HepG2 (cell line): ENCODE measurements at regions not wholly inside any gene's neighbourhood (a gene's known extent, or its start where the extent isn't known, plus 50 kb on each side); places are given as distances from the start of the nearest gene placed in this dataset.

ENCODE experiments used
- ATAC-seq: fragments of 200-7000 bp; cut with Tn5 transposase; 3 replicates; pipeline ENCODE4 v1.9.1; 2020; ENCODE audit warnings: mild to moderate bottlenecking, moderate library complexity
- BruUV-seq: library from RNA; stranded (reverse); fragments of 400-500 nt; replicated peaks from 2 replicates; lab custom pipeline; 2021; lab: Mats Ljungman, UMichigan
- CTCF ChIA-PET: fragments of 300-600 bp; formaldehyde crosslinking; extraction: SDS; loops from one replicate; lab custom pipeline; 2021; ENCODE audit warnings: low total read pairs, inconsistent platforms, low intra/inter-chr PET ratio; lab: Yijun Ruan, JAX
- POLR2A ChIA-PET: fragments of 350-600 bp; sonication (Branson Sonifier 250); formaldehyde crosslinking; loops from one replicate; lab custom pipeline; 2020; ENCODE audit warnings: antibody characterized with exemption, inconsistent platforms; lab: Yijun Ruan, JAX
- DNase-seq: peaks from one replicate; pipeline ENCODE4 v3.0.0-alpha.2; 2015; ENCODE audit warnings: low spot score
- FAIRE-seq: peaks from 3 replicates; lab custom pipeline; 2011; peaks lifted over from hg19 to GRCh38; lab: Jason Lieb, UNC
- H2AFZ ChIP-seq: one replicate; pipeline ENCODE4 v1.6.1; 2011; ENCODE audit warnings: low read length, inconsistent platforms
- H3K27ac ChIP-seq: fragments of 300-600 bp; 3 replicates; pipeline ENCODE4 v1.8.0; 2011; ENCODE audit warnings: mixed run types, mild to moderate bottlenecking, mixed read lengths, low read length, inconsistent platforms; ENCODE audit not compliant: insufficient read depth; ENCODE audit errors: extremely low read length
- H3K27me3 ChIP-seq, 2 experiments: fragments of 200-600 bp in 1 of 2; 2 replicates in 1 of 2; 3 replicates in 1 of 2; pipeline versions ENCODE4 v1.6.0 to v1.8.0; 2011; ENCODE audit warnings: low read length in 2 of 2, mild to moderate bottlenecking in 2 of 2, moderate library complexity in 2 of 2, inconsistent platforms in 1 of 2; ENCODE audit not compliant: insufficient read depth in 2 of 2, control insufficient read depth in 1 of 2
- H3K36me3 ChIP-seq, 2 experiments: fragments of 200-600 bp in 1 of 2; replicated peaks in 1 of 2; 2 replicates in 1 of 2; 3 replicates in 1 of 2; pipeline versions ENCODE4 v1.5.1 to v1.8.0; 2011; ENCODE audit warnings: low read length in 2 of 2, inconsistent platforms in 1 of 2; ENCODE audit not compliant: insufficient read depth in 2 of 2, control insufficient read depth in 1 of 2
- H3K4me1 ChIP-seq: 2 replicates; pipeline ENCODE4 v1.5.1; 2012; ENCODE audit warnings: low read length, inconsistent platforms; ENCODE audit not compliant: insufficient read depth
- H3K4me2 ChIP-seq: 2 replicates; pipeline ENCODE4 v1.6.0; 2011; ENCODE audit warnings: low read depth, low read length, inconsistent platforms
- H3K4me3 ChIP-seq, 3 experiments: fragments of 200-600 bp in 1 of 3; sonication (generic), shearing (Covaris generic) in 1 of 3; replicated peaks in 1 of 3; 2 replicates each; pipeline ENCODE4 v1.5.1; 2011 to 2016; ENCODE audit warnings: low read length in 3 of 3, inconsistent platforms in 2 of 3, low read depth in 2 of 3, mild to moderate bottlenecking in 2 of 3, control low read depth in 1 of 3, mixed read lengths in 1 of 3; ENCODE audit not compliant: insufficient read depth in 1 of 3
- H3K79me2 ChIP-seq: one replicate; pipeline ENCODE4 v1.6.1; 2011; ENCODE audit warnings: low read length, inconsistent platforms; ENCODE audit not compliant: insufficient read depth
- H3K9ac ChIP-seq: 2 replicates; pipeline ENCODE4 v1.6.0; 2011; ENCODE audit warnings: mild to moderate bottlenecking, low read depth, low read length, inconsistent platforms; ENCODE audit not compliant: insufficient read depth
- H3K9me3 ChIP-seq: 2 replicates; pipeline ENCODE4 v1.5.1; 2012; ENCODE audit warnings: mild to moderate bottlenecking, low read length
- H4K20me1 ChIP-seq: 2 replicates; pipeline ENCODE4 v1.6.0; 2011; ENCODE audit warnings: inconsistent platforms, mild to moderate bottlenecking, low read length, moderate library complexity; ENCODE audit not compliant: insufficient read depth
- ATF7 ChIP-seq, 2 experiments: fragments of 450-650 bp in 1 of 2; sonication (generic) in 1 of 2; formaldehyde crosslinking in 1 of 2; IDR thresholded peaks; 2 replicates each; pipeline versions ENCODE4 v1.4.0 to v1.6.1; 2016 to 2020; ENCODE audit warnings: antibody characterized with exemption in 1 of 2, mild to moderate bottlenecking in 1 of 2, missing genetic modification reagents in 1 of 2
- CHD2 ChIP-seq: IDR thresholded peaks from 2 replicates; pipeline ENCODE4 v1.6.1; 2011; ENCODE audit warnings: low read depth, low read length, improper control_type of control experiment
- DZIP1 ChIP-seq: sonication (generic); formaldehyde crosslinking; IDR thresholded peaks from 2 replicates; pipeline ENCODE4 v1.5.0; 2020; ENCODE audit warnings: mild to moderate bottlenecking, missing genetic modification reagents
- HDAC2 ChIP-seq: sonication (generic); formaldehyde crosslinking; IDR thresholded peaks from 2 replicates; pipeline ENCODE4 v1.4.0; 2020; ENCODE audit warnings: missing genetic modification reagents
- SNAI1 ChIP-seq: sonication (generic); formaldehyde crosslinking; IDR thresholded peaks from 2 replicates; pipeline ENCODE4 v1.5.0; 2020; ENCODE audit warnings: mild to moderate bottlenecking, missing genetic modification reagents, borderline replicate concordance
- SP2 ChIP-seq: sonication (generic); formaldehyde crosslinking; IDR thresholded peaks from 2 replicates; pipeline ENCODE4 v1.5.1; 2020; ENCODE audit warnings: mild to moderate bottlenecking, missing genetic modification reagents
- ZNF292 ChIP-seq: sonication (generic); formaldehyde crosslinking; IDR thresholded peaks from 2 replicates; pipeline ENCODE4 v1.8.1; 2022; ENCODE audit warnings: mild to moderate bottlenecking, low read depth, missing genetic modification reagents, borderline replicate concordance
- ZNF33B ChIP-seq: sonication (generic); formaldehyde crosslinking; IDR thresholded peaks from 2 replicates; pipeline ENCODE4 v1.5.1; 2020; ENCODE audit warnings: mild to moderate bottlenecking, missing genetic modification reagents
- ZNF761 ChIP-seq: sonication (generic); formaldehyde crosslinking; conservative IDR thresholded peaks from 2 replicates; pipeline ENCODE4 v1.4.0; 2020; ENCODE audit warnings: mild to moderate bottlenecking, missing genetic modification reagents
- ZNF777 ChIP-seq: sonication (generic); formaldehyde crosslinking; IDR thresholded peaks from 2 replicates; pipeline ENCODE4 v1.4.0; 2020; ENCODE audit warnings: missing genetic modification reagents
- WGBS: methylation state at CpG from one replicate; pipeline ENCODE4 v1.1.6; 2017; ENCODE audit warnings: low lambda C conversion rate; 5-methylcytosine and 5-hydroxymethylcytosine counted together
- in situ Hi-C: cut with HindIII; loops from 2 replicates; pipeline ENCODE4 v1.10.0; 2017; ENCODE audit warnings: low pct_unique_long_range_greater_than_20kb; ENCODE audit not compliant: extremely low pct_ligation_motif_present
- intact Hi-C: fragments of 100-400 bp; cut with micrococcal nuclease; formaldehyde crosslinking; loops from one replicate; pipeline ENCODE4 v1.10.0; 2022; ENCODE audit not compliant: unreplicated experiment
- TF ChIP-seq, protein P1 (sequence below): sonication (generic); formaldehyde crosslinking; IDR thresholded peaks from 2 replicates; pipeline ENCODE4 v1.5.0; 2020; ENCODE audit warnings: mild to moderate bottlenecking, missing genetic modification reagents, borderline replicate concordance
- TF ChIP-seq, protein P2 (sequence below): sonication (generic); formaldehyde crosslinking; IDR thresholded peaks from 2 replicates; pipeline ENCODE4 v1.4.0; 2020; ENCODE audit warnings: missing genetic modification reagents

GRCh38 chr11:91082255-91082654 lies 859.4 kb upstream of the CHORDC1 start:
- Histone ChIP-seq H3K27ac (no peak overlapping the region), H3K27me3 (no peaks in the 10 kb centered on the region), H3K79me2 (no peaks in the 10 kb centered on the region), H3K4me3 (no peak overlapping the region), H3K9me3 (no peaks in the 10 kb centered on the region), H3K36me3 (no peaks in the 10 kb centered on the region), H3K4me1 (no peaks in the 10 kb centered on the region), H3K9ac (no peak overlapping the region), H3K4me2 (no peak overlapping the region), H2AFZ (no peak overlapping the region), H4K20me1 (no peaks in the 10 kb centered on the region)
- DNase-seq (no peak), FAIRE-seq (no peak), ATAC-seq (no peak)
- ChIA-PET CTCF (no interaction called here), POLR2A (no interaction called here)
- no TSS peak for BruUV-seq
- in situ Hi-C loops (no loop called here), intact Hi-C loops (no loop called here)
- 0% methylated on average over 1 of the region's 1 CpG for WGBS
- TF ChIP-seq CHD2 (no peak), DZIP1 (CRISPR knock-in tag) (no peak), ATF7 (IDR thresholded peaks at IDR 0.05) (peak; percentile 68), ATF7 (CRISPR knock-in tag; IDR thresholded peaks at IDR 0.05) (no peak), SP2 (no peak)

DNA sequence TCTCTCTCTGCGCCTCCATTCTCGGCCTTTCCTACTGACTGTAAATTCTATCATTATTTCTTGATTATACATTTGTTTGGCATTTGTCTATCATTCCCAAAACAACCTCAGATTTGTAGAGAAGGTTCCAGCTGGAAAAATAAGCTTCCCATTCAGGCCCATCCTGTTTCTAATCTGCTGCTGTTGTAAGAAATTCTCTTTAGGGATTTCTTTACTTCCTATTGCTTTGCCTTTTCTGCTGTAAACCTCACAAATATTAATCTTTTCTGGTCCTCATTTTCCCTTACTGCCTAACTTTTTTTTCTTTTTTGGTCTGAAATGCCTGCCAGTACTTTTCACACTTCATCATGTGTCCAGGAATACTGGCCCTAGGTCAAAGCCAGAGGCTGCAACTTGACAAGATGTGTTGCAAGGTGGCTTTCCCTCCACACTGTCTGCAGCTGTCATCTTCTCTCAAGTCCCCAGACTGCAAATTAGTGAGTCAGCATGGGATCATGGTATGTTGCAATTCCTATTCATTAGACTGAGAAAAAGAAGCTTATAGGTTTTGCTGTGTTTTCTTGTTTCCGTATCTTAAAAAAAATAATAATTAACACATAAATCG lies 858.7 kb upstream of the CHORDC1 start:
- H3K4me2 ChIP-seq, result no peak overlapping the region
- no TSS peak for BruUV-seq
- CTCF ChIA-PET, result no interaction called here
- no peaks in the 10 kb centered on the region for H3K4me1 ChIP-seq
- no peaks in the 10 kb centered on the region for H4K20me1 ChIP-seq
- intact Hi-C loops, result no loop called here
- H3K4me3 ChIP-seq, result no peak overlapping the region
- H3K9ac ChIP-seq, result no peak overlapping the region
- no peaks in the 10 kb centered on the region for H3K36me3 ChIP-seq
- POLR2A ChIA-PET, result no interaction called here
- no peaks in the 10 kb centered on the region for H3K27me3 ChIP-seq
- H3K9me3 ChIP-seq, result no peaks in the 10 kb centered on the region
- no peak for DNase-seq
- H3K27ac ChIP-seq, result no peak overlapping the region
- TF ChIP-seq ZNF292 (CRISPR knock-in tag) (no peak), SNAI1 (CRISPR knock-in tag) (no peak), HDAC2 (no peak), ZNF777 (CRISPR knock-in tag) (no peak), ZNF761 (CRISPR knock-in tag) (no peak), ZNF33B (no peak)
- TF ChIP-seq, protein P1, sequence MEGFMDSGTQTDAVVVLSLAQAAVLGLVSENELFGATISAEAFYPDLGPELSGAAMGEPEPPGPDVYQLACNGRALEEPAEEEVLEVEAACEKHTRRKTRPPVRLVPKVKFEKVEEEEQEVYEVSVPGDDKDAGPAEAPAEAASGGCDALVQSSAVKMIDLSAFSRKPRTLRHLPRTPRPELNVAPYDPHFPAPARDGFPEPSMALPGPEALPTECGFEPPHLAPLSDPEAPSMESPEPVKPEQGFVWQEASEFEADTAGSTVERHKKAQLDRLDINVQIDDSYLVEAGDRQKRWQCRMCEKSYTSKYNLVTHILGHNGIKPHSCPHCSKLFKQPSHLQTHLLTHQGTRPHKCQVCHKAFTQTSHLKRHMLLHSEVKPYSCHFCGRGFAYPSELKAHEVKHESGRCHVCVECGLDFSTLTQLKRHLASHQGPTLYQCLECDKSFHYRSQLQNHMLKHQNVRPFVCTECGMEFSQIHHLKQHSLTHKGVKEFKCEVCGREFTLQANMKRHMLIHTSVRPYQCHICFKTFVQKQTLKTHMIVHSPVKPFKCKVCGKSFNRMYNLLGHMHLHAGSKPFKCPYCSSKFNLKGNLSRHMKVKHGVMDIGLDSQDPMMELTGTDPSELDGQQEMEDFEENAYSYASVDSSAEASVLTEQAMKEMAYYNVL (CRISPR knock-in tag), result no peak
- TF ChIP-seq, protein P2, sequence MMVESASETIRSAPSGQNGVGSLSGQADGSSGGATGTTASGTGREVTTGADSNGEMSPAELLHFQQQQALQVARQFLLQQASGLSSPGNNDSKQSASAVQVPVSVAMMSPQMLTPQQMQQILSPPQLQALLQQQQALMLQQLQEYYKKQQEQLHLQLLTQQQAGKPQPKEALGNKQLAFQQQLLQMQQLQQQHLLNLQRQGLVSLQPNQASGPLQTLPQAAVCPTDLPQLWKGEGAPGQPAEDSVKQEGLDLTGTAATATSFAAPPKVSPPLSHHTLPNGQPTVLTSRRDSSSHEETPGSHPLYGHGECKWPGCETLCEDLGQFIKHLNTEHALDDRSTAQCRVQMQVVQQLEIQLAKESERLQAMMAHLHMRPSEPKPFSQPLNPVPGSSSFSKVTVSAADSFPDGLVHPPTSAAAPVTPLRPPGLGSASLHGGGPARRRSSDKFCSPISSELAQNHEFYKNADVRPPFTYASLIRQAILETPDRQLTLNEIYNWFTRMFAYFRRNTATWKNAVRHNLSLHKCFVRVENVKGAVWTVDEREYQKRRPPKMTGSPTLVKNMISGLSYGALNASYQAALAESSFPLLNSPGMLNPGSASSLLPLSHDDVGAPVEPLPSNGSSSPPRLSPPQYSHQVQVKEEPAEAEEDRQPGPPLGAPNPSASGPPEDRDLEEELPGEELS, result no peak
- ATAC-seq, result no peak
- WGBS, result 7% methylated on average over 4 of the region's 4 CpGs
- H2AFZ ChIP-seq, result no peak overlapping the region
- in situ Hi-C loops, result no loop called here
- no peak for FAIRE-seq
- H3K79me2 ChIP-seq, result no peaks in the 10 kb centered on the region
